Left lung (tissue), 4 donors: ENCODE measurements at regions not wholly inside any gene's neighbourhood (a gene's known extent, or its start where the extent isn't known, plus 50 kb on each side); places are given as distances from the start of the nearest gene placed in this dataset.

Experiments
- ATAC-seq: fragments of 200-7000 bp; cut with Tn5 transposase; one replicate; pipeline ENCODE4 v1.9.1; 2020; ENCODE audit warnings: moderate library complexity
- DNase-seq, 4 donors: peaks; one replicate each; pipeline ENCODE4 v3.0.0-alpha.2; 2013 to 2020
- H3K27ac ChIP-seq, 2 donors: fragments of 200-600 bp; sonication (generic) in 1 of 2; one replicate each; pipeline versions ENCODE4 v1.5.0 to v1.8.0; 2020 to 2021
- H3K27me3 ChIP-seq, 2 donors: fragments of 200-600 bp; sonication (generic) in 1 of 2; one replicate each; pipeline versions ENCODE4 v1.5.0 to v1.8.0; 2020 to 2021
- H3K36me3 ChIP-seq, 2 donors: fragments of 200-600 bp; sonication (generic) in 1 of 2; one replicate each; pipeline versions ENCODE4 v1.5.0 to v1.8.0; 2020 to 2021
- H3K4me1 ChIP-seq, 2 donors: fragments of 200-600 bp; one replicate each; pipeline ENCODE4 v1.8.0; 2021
- H3K4me3 ChIP-seq, 2 donors: fragments of 200-600 bp; sonication (generic) in 1 of 2; one replicate each; pipeline versions ENCODE4 v1.5.0 to v1.8.0; 2020 to 2021; ENCODE audit warnings: mild to moderate bottlenecking in 1 of 2
- H3K9me3 ChIP-seq, 2 donors: fragments of 200-600 bp; sonication (generic) in 1 of 2; one replicate each; pipeline versions ENCODE4 v1.5.0 to v1.8.0; 2020 to 2021
- intact Hi-C, 2 donors: fragments of 100-400 bp; cut with DNase I; formaldehyde crosslinking; loops; one replicate each; pipeline versions ENCODE4 v1.11.2 to v1.14.2; 2022
- TF ChIP-seq, protein P1 (sequence below), 2 donors: fragments of 200-600 bp; sonication (generic) in 1 of 2; IDR thresholded peaks; one replicate each; pipeline versions ENCODE4 v1.5.0 to v1.8.0; 2021; ENCODE audit warnings: antibody characterized with exemption in 2 of 2
- donor health status: DM: no; HTN: yes; CAD: no.
- donor health status: DM: no; HTN: no; CAD: no.

DNA sequence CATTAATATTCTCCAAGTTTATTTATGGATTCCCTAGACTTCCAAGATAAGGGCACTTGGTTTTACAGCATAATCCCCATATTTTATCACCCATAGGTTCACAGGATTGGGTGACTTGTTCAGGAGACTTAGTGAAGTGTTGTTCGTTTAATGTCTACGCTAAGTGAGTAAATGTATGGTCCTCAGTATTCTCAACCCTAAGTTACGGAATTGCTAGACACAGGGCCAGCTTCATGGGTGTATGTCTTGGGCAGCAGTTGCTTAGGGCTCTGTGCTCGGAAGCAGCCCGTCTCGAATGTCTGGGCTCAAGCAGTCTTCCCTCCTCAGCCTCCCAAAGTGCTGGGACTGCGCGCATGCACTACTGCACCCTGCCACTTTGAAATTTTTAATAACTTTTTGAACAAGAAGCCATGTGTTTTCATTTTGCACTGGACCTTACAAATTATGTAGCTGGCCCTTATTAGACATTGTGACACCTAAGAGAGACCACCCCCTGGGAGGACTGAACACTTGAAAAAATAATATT lies 91.5 kb upstream of the ZNF217 start:
- no peaks in the 10 kb centered on the region for H3K36me3 ChIP-seq
- no peaks in the 10 kb centered on the region for H3K27me3 ChIP-seq
- no peaks in the 10 kb centered on the region for H3K9me3 ChIP-seq
- no peak overlapping the region for H3K4me3 ChIP-seq
- intact Hi-C loops, result no loop called here
- no peaks in the 10 kb centered on the region for H3K4me1 ChIP-seq
- ATAC-seq (no peak), DNase-seq (no peak)
- H3K27ac ChIP-seq, result no peak overlapping the region
- TF ChIP-seq, protein P1, sequence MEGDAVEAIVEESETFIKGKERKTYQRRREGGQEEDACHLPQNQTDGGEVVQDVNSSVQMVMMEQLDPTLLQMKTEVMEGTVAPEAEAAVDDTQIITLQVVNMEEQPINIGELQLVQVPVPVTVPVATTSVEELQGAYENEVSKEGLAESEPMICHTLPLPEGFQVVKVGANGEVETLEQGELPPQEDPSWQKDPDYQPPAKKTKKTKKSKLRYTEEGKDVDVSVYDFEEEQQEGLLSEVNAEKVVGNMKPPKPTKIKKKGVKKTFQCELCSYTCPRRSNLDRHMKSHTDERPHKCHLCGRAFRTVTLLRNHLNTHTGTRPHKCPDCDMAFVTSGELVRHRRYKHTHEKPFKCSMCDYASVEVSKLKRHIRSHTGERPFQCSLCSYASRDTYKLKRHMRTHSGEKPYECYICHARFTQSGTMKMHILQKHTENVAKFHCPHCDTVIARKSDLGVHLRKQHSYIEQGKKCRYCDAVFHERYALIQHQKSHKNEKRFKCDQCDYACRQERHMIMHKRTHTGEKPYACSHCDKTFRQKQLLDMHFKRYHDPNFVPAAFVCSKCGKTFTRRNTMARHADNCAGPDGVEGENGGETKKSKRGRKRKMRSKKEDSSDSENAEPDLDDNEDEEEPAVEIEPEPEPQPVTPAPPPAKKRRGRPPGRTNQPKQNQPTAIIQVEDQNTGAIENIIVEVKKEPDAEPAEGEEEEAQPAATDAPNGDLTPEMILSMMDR (IDR thresholded peaks at IDR 0.05), result no peak

DNA sequence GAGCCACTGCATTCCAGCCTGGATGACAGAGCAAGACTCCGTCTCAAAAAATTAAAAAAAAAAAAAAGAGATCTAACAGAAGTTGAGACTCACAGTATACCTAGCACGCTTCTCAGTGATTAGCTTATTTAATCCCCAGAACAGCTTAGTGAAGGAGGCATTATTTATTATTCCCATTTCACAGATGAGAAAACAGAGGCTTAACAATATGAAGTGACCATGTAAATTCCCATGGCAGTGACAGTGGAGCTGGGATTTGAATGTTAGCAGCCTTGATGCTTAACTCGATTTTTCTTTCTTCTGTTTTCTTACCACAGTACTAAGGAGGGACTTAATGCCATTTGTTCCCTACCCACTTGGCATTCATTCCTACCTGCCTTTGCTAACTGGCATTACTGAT lies 89.9 kb upstream of the ZNF217 start:
- peaks cover 0 to 8% of the 10 kb centered on the region in 2 donors for H3K4me1 ChIP-seq
- H3K4me3 ChIP-seq, result no peak overlapping the region
- intact Hi-C loops, result no loop called here
- no peak overlapping the region for H3K27ac ChIP-seq
- TF ChIP-seq, protein P1 (IDR thresholded peaks at IDR 0.05), result no peak
- no peak for DNase-seq
- no peaks in the 10 kb centered on the region for H3K36me3 ChIP-seq
- ATAC-seq, result no peak
- H3K9me3 ChIP-seq, result no peaks in the 10 kb centered on the region
- no peaks in the 10 kb centered on the region for H3K27me3 ChIP-seq

DNA sequence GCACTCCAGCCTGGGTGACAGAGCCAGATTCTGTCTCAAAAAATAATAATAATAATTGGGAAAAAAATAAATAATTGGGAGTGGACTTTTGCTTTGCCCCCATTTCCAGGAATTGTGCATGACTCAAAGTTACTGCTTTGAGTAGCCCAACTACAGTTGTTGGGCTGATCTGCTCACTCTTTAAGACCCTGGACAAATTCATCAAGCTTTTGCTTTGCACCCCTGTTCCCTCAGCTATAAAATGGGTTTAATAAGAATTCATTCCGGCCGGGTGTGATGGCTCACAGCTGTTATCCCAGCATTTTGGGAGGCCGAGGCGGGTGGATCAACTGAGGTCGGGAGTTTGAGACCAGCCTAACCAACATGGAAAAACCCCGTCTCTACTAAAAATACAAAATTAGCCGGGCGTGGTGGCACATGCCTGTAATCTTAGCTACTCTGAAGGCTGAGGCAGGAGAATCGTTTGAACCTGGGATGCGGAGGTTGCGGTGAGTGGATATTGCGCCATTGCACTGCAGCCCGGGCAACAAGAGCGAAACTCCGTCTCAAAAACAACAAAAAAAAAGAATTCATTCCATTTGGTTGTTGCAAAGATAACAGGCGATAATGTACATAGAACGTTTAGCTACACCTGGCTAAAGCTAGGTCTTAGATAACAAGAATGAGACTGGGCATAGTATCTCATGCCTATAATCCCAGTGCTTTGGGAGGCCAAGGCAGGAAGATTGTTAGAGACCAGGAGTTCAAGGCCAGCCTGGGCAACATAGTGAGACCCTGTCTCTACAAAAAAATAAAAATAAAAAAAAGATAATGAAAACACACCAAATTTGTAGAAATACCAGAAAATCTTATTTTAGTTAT lies 87.9 kb upstream of the ZNF217 start:
- Histone ChIP-seq H3K27me3 (no peaks in the 10 kb centered on the region), H3K9me3 (no peaks in the 10 kb centered on the region), H3K27ac (no peak overlapping the region), H3K4me1 (peaks cover 0 to 21% of the 10 kb centered on the region in 2 donors), H3K4me3 (no peak overlapping the region), H3K36me3 (no peaks in the 10 kb centered on the region)
- no peak for ATAC-seq
- DNase-seq, result no peak
- intact Hi-C loops, result no loop called here
- TF ChIP-seq, protein P1 (IDR thresholded peaks at IDR 0.05), result no peak

DNA sequence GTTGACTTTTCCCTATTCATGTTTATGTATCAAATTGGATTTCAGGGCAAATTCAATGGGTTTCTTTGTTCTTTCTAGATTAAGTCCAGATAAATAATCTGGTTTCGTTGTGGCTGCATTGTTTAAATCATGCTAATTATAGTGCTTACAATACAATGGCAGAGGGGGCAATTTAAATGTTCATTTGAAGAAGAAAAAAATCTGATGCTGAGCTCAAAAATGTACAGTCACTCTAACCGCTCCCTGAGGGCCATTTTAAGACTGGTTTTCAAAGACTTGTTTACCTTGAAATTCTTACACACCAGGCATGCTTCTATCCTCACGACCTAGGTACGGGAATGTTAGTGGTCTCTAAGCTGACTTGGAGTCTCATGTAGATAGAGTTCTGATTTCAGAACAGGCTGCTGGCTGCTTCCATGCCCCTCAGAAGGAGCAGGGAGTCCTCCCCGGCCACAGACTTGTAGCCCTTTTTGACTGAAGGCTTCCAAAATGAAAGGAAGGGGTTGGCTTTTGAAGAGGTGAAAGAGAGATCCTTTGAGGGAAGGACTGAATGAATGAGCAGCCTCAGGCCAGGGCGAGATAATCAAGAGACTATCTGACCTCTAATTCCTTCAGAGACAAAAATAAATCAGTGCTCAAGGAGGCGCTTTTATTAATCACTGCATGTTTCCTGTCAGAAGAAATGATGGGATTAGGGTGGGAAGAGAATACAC lies 86.1 kb upstream of the ZNF217 start:
- no peaks in the 10 kb centered on the region for H3K9me3 ChIP-seq
- no peaks in the 10 kb centered on the region for H3K36me3 ChIP-seq
- H3K27ac ChIP-seq, result no peak overlapping the region
- intact Hi-C loops, result no loop called here
- ATAC-seq (no peak), DNase-seq (no peak)
- no peaks in the 10 kb centered on the region for H3K27me3 ChIP-seq
- no peak overlapping the region for H3K4me3 ChIP-seq
- H3K4me1 ChIP-seq, result peaks cover 0 to 21% of the 10 kb centered on the region in 2 donors
- TF ChIP-seq, protein P1 (IDR thresholded peaks at IDR 0.05), result no peak

DNA sequence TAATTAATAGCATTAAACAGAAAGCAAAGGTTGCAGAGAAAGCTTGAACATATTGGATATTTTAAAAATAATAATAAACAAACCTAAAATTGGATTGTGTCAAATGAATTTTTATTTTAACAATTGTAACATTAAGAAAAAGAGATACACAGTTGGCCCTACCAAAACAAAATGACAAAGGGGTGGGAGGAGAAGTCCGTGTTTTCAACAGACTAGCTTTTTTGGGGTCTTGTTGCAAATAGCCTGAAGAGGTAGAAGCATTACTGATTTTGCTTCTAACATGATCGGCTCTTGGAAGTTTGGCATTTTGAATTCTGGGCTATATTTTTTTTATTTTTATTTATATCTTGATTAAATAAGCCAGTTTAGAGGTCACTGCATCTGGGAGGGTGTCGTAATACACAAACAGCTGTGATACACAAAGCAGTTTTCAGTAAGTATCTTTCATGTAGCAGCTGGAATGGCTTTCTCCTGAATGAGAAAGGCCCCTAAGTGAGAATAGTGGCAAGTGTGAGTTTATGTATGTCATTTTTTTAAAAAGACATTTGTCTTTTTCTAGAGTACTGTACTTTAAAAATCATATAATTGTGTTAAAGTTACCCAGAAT lies 85.5 kb upstream of the ZNF217 start:
- no peak overlapping the region for H3K4me3 ChIP-seq
- DNase-seq, result peak in 1 of 4 donors; percentile 61
- H3K27ac ChIP-seq, result peak overlapping the region in 1 of 2 donors; percentile 55
- peaks cover 0 to 21% of the 10 kb centered on the region in 2 donors for H3K4me1 ChIP-seq
- H3K9me3 ChIP-seq, result no peaks in the 10 kb centered on the region
- no peak for ATAC-seq
- no peaks in the 10 kb centered on the region for H3K27me3 ChIP-seq
- TF ChIP-seq, protein P1 (IDR thresholded peaks at IDR 0.05), result no peak
- no peaks in the 10 kb centered on the region for H3K36me3 ChIP-seq
- intact Hi-C loops, result no loop called here
